Suprapubic skin (tissue), 4 donors: ENCODE measurements at regions not wholly inside any gene's neighbourhood (a gene's known extent, or its start where the extent isn't known, plus 50 kb on each side); places are given as distances from the start of the nearest gene placed in this dataset.

ENCODE experiments used
- DNase-seq, 2 donors: peaks; one replicate each; pipeline ENCODE4 v3.0.0-alpha.2; 2019; ENCODE audit warnings: low spot score in 2 of 2
- H3K27ac ChIP-seq: fragments of 200-600 bp; sonication (generic); one replicate; pipeline ENCODE4 v1.5.1; 2019
- H3K27me3 ChIP-seq: fragments of 200-600 bp; sonication (generic); one replicate; pipeline ENCODE4 v1.5.1; 2019
- H3K36me3 ChIP-seq: fragments of 200-600 bp; sonication (generic); one replicate; pipeline ENCODE4 v1.5.1; 2019
- H3K4me1 ChIP-seq: fragments of 200-600 bp; sonication (generic); one replicate; pipeline ENCODE4 v1.5.1; 2019
- H3K4me3 ChIP-seq: fragments of 200-600 bp; sonication (generic); one replicate; pipeline ENCODE4 v1.5.1; 2019; ENCODE audit warnings: mild to moderate bottlenecking
- H3K9me3 ChIP-seq: fragments of 200-600 bp; sonication (generic); one replicate; pipeline ENCODE4 v1.5.1; 2019
- EP300 ChIP-seq: sonication (generic); formaldehyde crosslinking; IDR thresholded peaks from one replicate; pipeline ENCODE4 v1.6.1; 2017; ENCODE audit warnings: antibody characterized with exemption
- POLR2A ChIP-seq, 2 donors: fragments of 450-650 bp; IDR thresholded peaks; one replicate each; pipeline ENCODE4 v1.6.1; 2017; ENCODE audit warnings: antibody characterized with exemption in 2 of 2, mild to moderate bottlenecking in 2 of 2, moderate library complexity in 2 of 2
- POLR2AphosphoS5 ChIP-seq, 3 donors: sonication (generic); formaldehyde crosslinking; IDR thresholded peaks; one replicate each; pipeline ENCODE4 v1.6.1; 2017; ENCODE audit warnings: antibody characterized with exemption in 3 of 3
- WGBS: methylation state at CpG from one replicate; pipeline ENCODE4 v1.1.5; 2018; 5-methylcytosine and 5-hydroxymethylcytosine counted together
- TF ChIP-seq, protein P1 (sequence below), 2 donors: fragments of 200-600 bp in 1 of 2; fragments of 450-650 bp in 1 of 2; sonication (generic) in 1 of 2; IDR thresholded peaks; one replicate each; pipeline ENCODE4 v1.5.1; 2016 to 2019; ENCODE audit warnings: antibody characterized with exemption in 2 of 2, mild to moderate bottlenecking in 1 of 2, moderate library complexity in 1 of 2

DNA sequence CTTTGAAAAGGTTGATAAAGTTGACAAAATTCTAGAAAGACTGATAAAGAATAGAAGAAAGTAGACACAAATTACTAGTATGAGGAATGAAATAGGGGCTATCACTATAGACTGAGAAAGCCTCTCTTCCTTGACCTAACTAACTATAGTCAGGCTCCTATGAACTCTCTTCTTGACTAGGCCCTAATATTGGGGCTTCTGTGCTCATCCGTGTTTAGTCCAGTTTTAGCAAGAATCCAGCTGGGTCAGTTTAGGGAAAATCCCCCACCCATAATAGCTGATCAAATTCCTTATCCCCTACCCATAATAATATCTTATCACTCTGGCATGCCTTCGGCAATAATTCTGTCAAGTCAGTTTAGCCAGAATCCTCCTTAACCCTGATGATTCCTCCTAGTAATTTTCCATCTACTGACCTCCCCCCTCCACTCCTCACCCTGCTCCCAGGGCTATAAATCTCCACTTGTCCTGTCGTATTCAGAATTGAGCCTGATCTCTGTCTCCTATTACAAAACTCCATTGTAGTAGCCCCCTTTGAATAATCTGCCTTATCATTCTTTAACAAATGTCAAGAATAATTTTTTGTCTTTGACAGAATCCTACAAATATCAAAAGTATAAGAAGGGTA, 138.1 kb downstream of the TFAP2A start:
- WGBS = 67% methylated on average over 3 of the region's 3 CpGs
- no peak for DNase-seq

DNA sequence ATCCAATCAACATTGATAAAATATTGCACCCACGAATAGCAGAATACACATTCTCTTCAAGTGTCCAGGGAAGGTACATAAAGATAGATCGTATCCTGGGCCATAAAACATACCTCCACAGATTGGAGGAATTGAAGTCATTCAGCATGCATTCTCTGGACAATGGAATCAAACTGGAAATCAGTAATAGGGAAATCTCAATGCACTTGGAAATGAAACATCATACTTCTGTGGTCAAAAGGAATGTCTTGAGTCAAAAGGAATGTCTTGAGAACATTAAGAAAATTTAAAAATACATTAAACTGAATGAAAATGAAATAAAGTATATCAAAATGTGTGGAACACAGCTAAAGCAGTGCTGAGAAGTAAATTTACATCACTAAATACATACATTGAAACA, 138.8 kb downstream of the TFAP2A start:
- Histone ChIP-seq H3K27ac (no peak overlapping the region), H3K36me3 (no peaks in the 10 kb centered on the region), H3K4me3 (no peak overlapping the region), H3K27me3 (no peaks in the 10 kb centered on the region), H3K4me1 (no peaks in the 10 kb centered on the region), H3K9me3 (no peaks in the 10 kb centered on the region)
- 74% methylated on average over 2 of the region's 2 CpGs for WGBS
- no peak for DNase-seq
- TF ChIP-seq POLR2AphosphoS5 (IDR thresholded peaks at IDR 0.05) (no peak), POLR2A (IDR thresholded peaks at IDR 0.05) (no peak), EP300 (no peak)
- TF ChIP-seq, protein P1, sequence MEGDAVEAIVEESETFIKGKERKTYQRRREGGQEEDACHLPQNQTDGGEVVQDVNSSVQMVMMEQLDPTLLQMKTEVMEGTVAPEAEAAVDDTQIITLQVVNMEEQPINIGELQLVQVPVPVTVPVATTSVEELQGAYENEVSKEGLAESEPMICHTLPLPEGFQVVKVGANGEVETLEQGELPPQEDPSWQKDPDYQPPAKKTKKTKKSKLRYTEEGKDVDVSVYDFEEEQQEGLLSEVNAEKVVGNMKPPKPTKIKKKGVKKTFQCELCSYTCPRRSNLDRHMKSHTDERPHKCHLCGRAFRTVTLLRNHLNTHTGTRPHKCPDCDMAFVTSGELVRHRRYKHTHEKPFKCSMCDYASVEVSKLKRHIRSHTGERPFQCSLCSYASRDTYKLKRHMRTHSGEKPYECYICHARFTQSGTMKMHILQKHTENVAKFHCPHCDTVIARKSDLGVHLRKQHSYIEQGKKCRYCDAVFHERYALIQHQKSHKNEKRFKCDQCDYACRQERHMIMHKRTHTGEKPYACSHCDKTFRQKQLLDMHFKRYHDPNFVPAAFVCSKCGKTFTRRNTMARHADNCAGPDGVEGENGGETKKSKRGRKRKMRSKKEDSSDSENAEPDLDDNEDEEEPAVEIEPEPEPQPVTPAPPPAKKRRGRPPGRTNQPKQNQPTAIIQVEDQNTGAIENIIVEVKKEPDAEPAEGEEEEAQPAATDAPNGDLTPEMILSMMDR (IDR thresholded peaks at IDR 0.05) = no peak

More for the DNA sequence above, 138.1 kb downstream of the TFAP2A start:
- no peak overlapping the region for H3K4me3 ChIP-seq
- no peak overlapping the region for H3K27ac ChIP-seq
- H3K9me3 ChIP-seq = no peaks in the 10 kb centered on the region
- no peaks in the 10 kb centered on the region for H3K4me1 ChIP-seq
- TF ChIP-seq, protein P1 (IDR thresholded peaks at IDR 0.05) = no peak
- TF ChIP-seq POLR2AphosphoS5 (IDR thresholded peaks at IDR 0.05) (no peak), EP300 (no peak)
- H3K36me3 ChIP-seq = no peaks in the 10 kb centered on the region
- no peaks in the 10 kb centered on the region for H3K27me3 ChIP-seq

DNA sequence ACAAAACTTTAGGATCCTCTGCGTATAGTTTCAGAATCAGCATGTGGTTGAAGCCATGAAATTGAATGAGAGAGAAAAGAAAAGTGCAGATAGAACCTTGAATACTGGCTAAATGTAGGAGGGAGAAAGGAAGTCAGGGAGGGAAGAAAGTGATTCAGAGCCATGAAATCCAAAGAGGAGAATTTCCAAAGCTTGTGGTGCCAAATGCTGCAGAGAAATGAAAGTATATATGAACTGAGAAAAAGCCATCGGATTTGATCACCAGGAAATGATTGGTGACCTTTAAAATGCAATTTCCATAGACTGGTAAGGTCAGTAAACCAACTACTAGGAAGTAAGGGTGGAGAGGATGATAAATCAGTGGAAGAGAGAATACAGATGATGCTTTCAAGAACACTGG, 142.3 kb downstream of the TFAP2A start:
- TF ChIP-seq POLR2A (IDR thresholded peaks at IDR 0.05) = no peak
- TF ChIP-seq, protein P1 (IDR thresholded peaks at IDR 0.05) = no peak
- no peak for TF ChIP-seq POLR2AphosphoS5 (IDR thresholded peaks at IDR 0.05)
- no peak for TF ChIP-seq EP300
- WGBS = 63% methylated on average over 2 of the region's 2 CpGs
- H3K4me1 ChIP-seq = no peaks in the 10 kb centered on the region
- no peaks in the 10 kb centered on the region for H3K36me3 ChIP-seq
- H3K9me3 ChIP-seq = no peaks in the 10 kb centered on the region
- H3K27me3 ChIP-seq = peaks cover 6% of the 10 kb centered on the region
- no peak overlapping the region for H3K27ac ChIP-seq
- no peak overlapping the region for H3K4me3 ChIP-seq
- DNase-seq = no peak

DNA sequence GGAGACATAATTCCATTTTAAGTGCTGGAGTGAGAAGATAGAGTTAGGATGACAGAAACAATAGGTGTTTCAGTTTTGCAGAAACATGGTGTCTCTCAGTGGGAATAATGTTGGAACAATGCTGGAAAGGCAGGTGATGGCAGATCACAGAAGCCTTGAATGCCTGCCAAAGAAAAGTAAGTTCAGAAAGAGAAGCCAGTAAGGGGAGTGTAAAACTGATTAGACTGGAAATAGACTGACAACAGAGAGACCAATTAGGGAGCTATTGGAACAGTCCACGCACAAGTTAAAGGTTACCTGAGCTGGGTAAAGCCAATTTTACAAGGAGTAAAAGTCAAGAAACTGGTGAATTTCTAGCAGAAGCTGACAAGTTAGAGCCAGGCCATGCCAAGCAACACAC, 142.9 kb downstream of the TFAP2A start:
- TF ChIP-seq, protein P1 (IDR thresholded peaks at IDR 0.05) = no peak
- no peak for TF ChIP-seq POLR2AphosphoS5 (IDR thresholded peaks at IDR 0.05)
- no peak for TF ChIP-seq EP300
- no peak for TF ChIP-seq POLR2A (IDR thresholded peaks at IDR 0.05)
- WGBS = 58% methylated on average over 1 of the region's 1 CpG

DNA sequence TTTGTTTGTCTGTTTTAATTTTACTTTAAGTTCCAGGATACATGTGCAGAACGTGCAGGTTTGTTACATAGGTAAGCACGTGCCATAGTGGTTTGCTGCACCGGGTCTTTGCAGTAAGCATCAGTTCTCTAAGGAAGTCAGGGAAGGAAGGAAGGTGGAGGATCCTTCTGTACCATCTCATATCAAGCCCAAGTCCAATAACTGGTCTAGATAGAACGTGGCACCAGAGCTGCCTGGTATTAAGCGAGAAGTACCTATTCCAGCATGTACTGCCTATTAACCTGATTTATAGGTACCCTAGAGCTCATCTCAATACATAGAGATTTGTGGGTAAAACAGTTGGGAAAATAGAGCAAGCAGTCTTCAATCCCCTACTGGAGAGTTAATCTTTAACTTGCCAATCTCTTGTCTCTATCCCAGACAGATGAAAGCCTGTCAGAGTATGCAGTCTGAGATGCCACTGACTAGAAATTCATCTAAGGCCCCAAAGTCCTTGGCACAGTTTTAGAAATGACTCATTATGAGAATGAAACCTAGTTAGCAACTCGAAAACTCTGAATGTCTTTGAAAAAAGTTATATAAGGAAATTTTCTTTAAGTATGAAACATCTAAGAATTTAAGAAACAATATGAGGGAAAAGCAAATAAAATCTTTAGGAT, 144.9 kb downstream of the TFAP2A start:
- H3K27ac ChIP-seq = no peak overlapping the region
- no peak overlapping the region for H3K4me3 ChIP-seq
- no peaks in the 10 kb centered on the region for H3K36me3 ChIP-seq
- H3K4me1 ChIP-seq = no peaks in the 10 kb centered on the region
- H3K27me3 ChIP-seq = peaks cover 6% of the 10 kb centered on the region
- DNase-seq = no peak
- no peaks in the 10 kb centered on the region for H3K9me3 ChIP-seq
- no peak for TF ChIP-seq EP300
- no peak for TF ChIP-seq POLR2A (IDR thresholded peaks at IDR 0.05)
- TF ChIP-seq, protein P1 (IDR thresholded peaks at IDR 0.05) = no peak
- 61% methylated on average over 6 of the region's 6 CpGs for WGBS

More for the DNA sequence above, 142.9 kb downstream of the TFAP2A start:
- Histone ChIP-seq H3K4me1 (no peaks in the 10 kb centered on the region), H3K9me3 (no peaks in the 10 kb centered on the region), H3K27me3 (peaks cover 6% of the 10 kb centered on the region), H3K36me3 (no peaks in the 10 kb centered on the region), H3K27ac (no peak overlapping the region), H3K4me3 (no peak overlapping the region)
- DNase-seq = no peak
